A549 (cell line): ENCODE measurements at regions not wholly inside any gene's neighbourhood (a gene's known extent, or its start where the extent isn't known, plus 50 kb on each side); places are given as distances from the start of the nearest gene placed in this dataset.
"Not testable (repeated sequence)": the region's sequence is repeated elsewhere in the genome, so short reads cannot be mapped to it uniquely, and the experiment has no call there.

Experiments
- ATAC-seq, 2 experiments: fragments of 200-7000 bp in 1 of 2; fragments of >200 bp in 1 of 2; cut with Nextera tagmentation in 1 of 2; cut with Tn5 transposase in 1 of 2; 3 replicates each; pipeline versions ENCODE4 v1.8.0 to v1.9.1; 2018 to 2020; ENCODE audit warnings: mild to moderate bottlenecking in 1 of 2, moderate library complexity in 1 of 2
- CTCF ChIA-PET: fragments of 300-600 bp; sonication (Branson Sonifier 250); formaldehyde crosslinking; extraction: SDS; loops from one replicate; lab custom pipeline; 2021; ENCODE audit warnings: antibody characterized with exemption, inconsistent platforms; lab: Yijun Ruan, JAX
- POLR2A ChIA-PET: fragments of 350-600 bp; formaldehyde crosslinking; extraction: SDS; loops from one replicate; lab custom pipeline; 2021; ENCODE audit warnings: antibody characterized with exemption, inconsistent platforms; lab: Yijun Ruan, JAX
- DNase-seq, 2 experiments: peaks; one replicate each; pipeline versions ENCODE4 v3.0.0 to v3.0.0-alpha.2; 2011 to 2016; ENCODE audit warnings: low read depth in 1 of 2, low spot score in 1 of 2
- FAIRE-seq: peaks from 2 replicates; lab custom pipeline; 2011; peaks lifted over from hg19 to GRCh38; lab: Jason Lieb, UNC
- H3K27ac ChIP-seq, 2 experiments: fragments of >200 bp; sonication (Bioruptor Twin); formaldehyde crosslinking; 3 replicates each; pipeline ENCODE4 v1.5.1; 2016 to 2017
- H3K4me1 ChIP-seq: fragments of >200 bp; sonication (Bioruptor Twin); formaldehyde crosslinking; 3 replicates; pipeline ENCODE4 v1.6.1; 2016
- H3K4me2 ChIP-seq: fragments of >200 bp; sonication (Bioruptor Twin); formaldehyde crosslinking; 3 replicates; pipeline ENCODE4 v1.6.1; 2016
- H3K4me3 ChIP-seq: fragments of >200 bp; sonication (Bioruptor Twin); formaldehyde crosslinking; 3 replicates; pipeline ENCODE4 v1.5.1; 2016
- H3K9me3 ChIP-seq: fragments of >200 bp; sonication (Bioruptor Twin); formaldehyde crosslinking; 3 replicates; pipeline ENCODE4 v1.6.1; 2016
- CBX8 ChIP-seq: fragments of 200-600 bp; sonication (generic); IDR thresholded peaks from 2 replicates; pipeline ENCODE4 v1.6.1; 2016
- CHD2 ChIP-seq: fragments of 150-350 bp; IDR thresholded peaks from 2 replicates; pipeline ENCODE4 v1.6.1; 2014; ENCODE audit warnings: low read length; ENCODE audit not compliant: partially characterized antibody
- E2F6 ChIP-seq: IDR thresholded peaks from 2 replicates; pipeline ENCODE4 v1.6.1; 2012; ENCODE audit warnings: low read depth, borderline replicate concordance
- EHF ChIP-seq: fragments of 250-450 bp; sonication (Bioruptor Pico); IDR thresholded peaks from 2 replicates; pipeline ENCODE4 v1.5.0; 2020; ENCODE audit warnings: mild to moderate bottlenecking
- EP300 ChIP-seq, 2 experiments: fragments of >200 bp; sonication (Bioruptor Twin); formaldehyde crosslinking; IDR thresholded peaks; 2 replicates in 1 of 2; 3 replicates in 1 of 2; pipeline ENCODE4 v1.6.1; 2016 to 2017
- ESRRA ChIP-seq: fragments of 150-350 bp; IDR thresholded peaks from 2 replicates; pipeline ENCODE4 v1.6.1; 2014; ENCODE audit warnings: mild to moderate bottlenecking, low read length, borderline replicate concordance
- FOSB ChIP-seq: fragments of 250-450 bp; sonication (Bioruptor Pico); IDR thresholded peaks from 2 replicates; pipeline ENCODE4 v1.5.0; 2020; ENCODE audit warnings: mild to moderate bottlenecking, moderate library complexity
- FOXS1 ChIP-seq: fragments of 250-450 bp; sonication (Bioruptor Pico); IDR thresholded peaks from 2 replicates; pipeline ENCODE4 v1.5.0; 2020; ENCODE audit warnings: mild to moderate bottlenecking, moderate library complexity
- HOXA7 ChIP-seq: fragments of 250-450 bp; sonication (Bioruptor Pico); IDR thresholded peaks from 2 replicates; pipeline ENCODE4 v1.5.0; 2020; ENCODE audit warnings: mild to moderate bottlenecking, moderate library complexity
- JUN ChIP-seq, 2 experiments: fragments of >200 bp; sonication (Bioruptor Twin); formaldehyde crosslinking; IDR thresholded peaks; 2 replicates in 1 of 2; 3 replicates in 1 of 2; pipeline ENCODE4 v1.6.1; 2016 to 2017
- JUNB ChIP-seq: fragments of >200 bp; sonication (Bioruptor Twin); formaldehyde crosslinking; IDR thresholded peaks from 2 replicates; pipeline ENCODE4 v1.6.1; 2016
- KDM5A ChIP-seq: fragments of 200-600 bp; sonication (generic); IDR thresholded peaks from 2 replicates; pipeline ENCODE4 v1.6.1; 2016; ENCODE audit warnings: antibody characterized with exemption, mild to moderate bottlenecking
- MAFK ChIP-seq: fragments of 450-650 bp; IDR thresholded peaks from 2 replicates; pipeline ENCODE4 v1.6.1; 2014; ENCODE audit not compliant: partially characterized antibody
- NFE2L2 ChIP-seq: fragments of 150-350 bp; conservative IDR thresholded peaks from 2 replicates; pipeline ENCODE4 v1.6.1; 2014; ENCODE audit warnings: low read length
- NR3C1 ChIP-seq: fragments of >200 bp; sonication (Bioruptor Twin); formaldehyde crosslinking; IDR thresholded peaks from 3 replicates; pipeline ENCODE4 v1.6.1; 2017
- POLR2A ChIP-seq: IDR thresholded peaks from 2 replicates; pipeline ENCODE4 v1.6.1; 2012; ENCODE audit warnings: mild to moderate bottlenecking, low read length
- POLR2AphosphoS2 ChIP-seq: conservative IDR thresholded peaks from 2 replicates; pipeline ENCODE4 v1.6.1; 2012; ENCODE audit warnings: low read length, improper control_type of control experiment, inconsistent platforms
- RAD21 ChIP-seq, 2 experiments: fragments of >200 bp in 1 of 2; sonication (Bioruptor Twin) in 1 of 2; formaldehyde crosslinking in 1 of 2; IDR thresholded peaks in 1 of 2; conservative IDR thresholded peaks in 1 of 2; 2 replicates in 1 of 2; 3 replicates in 1 of 2; pipeline ENCODE4 v1.6.1; 2012 to 2018; ENCODE audit warnings: inconsistent platforms in 1 of 2
- RCOR1 ChIP-seq: fragments of 150-350 bp; IDR thresholded peaks from 2 replicates; pipeline ENCODE4 v1.6.1; 2014; ENCODE audit warnings: antibody characterized with exemption, low read length, low read depth
- SREBF2 ChIP-seq: fragments of 450-650 bp; IDR thresholded peaks from 2 replicates; pipeline ENCODE4 v1.6.1; 2014; ENCODE audit warnings: mild to moderate bottlenecking, moderate library complexity
- TFCP2L1 ChIP-seq: fragments of 250-450 bp; sonication (Bioruptor Pico); IDR thresholded peaks from 2 replicates; pipeline ENCODE4 v1.5.0; 2021; ENCODE audit warnings: mild to moderate bottlenecking
- TP53 ChIP-seq: fragments of 250-450 bp; sonication (Bioruptor Pico); IDR thresholded peaks from 2 replicates; pipeline ENCODE4 v1.5.0; 2021; ENCODE audit warnings: mild to moderate bottlenecking, moderate library complexity
- ZFP36 ChIP-seq: fragments of 450-650 bp; IDR thresholded peaks from 2 replicates; pipeline ENCODE4 v1.6.1; 2014; ENCODE audit warnings: borderline replicate concordance; ENCODE audit not compliant: partially characterized antibody
- ZSCAN20 ChIP-seq: fragments of 250-450 bp; sonication (Bioruptor Pico); IDR thresholded peaks from 2 replicates; pipeline ENCODE4 v1.8.0; 2022; ENCODE audit warnings: mild to moderate bottlenecking, moderate library complexity
- WGBS: methylation state at CpG from one replicate; pipeline ENCODE4 v1.1.6; 2017; ENCODE audit errors: missing lambda C conversion rate; 5-methylcytosine and 5-hydroxymethylcytosine counted together
- TF ChIP-seq, protein P1 (sequence below): fragments of 450-650 bp; IDR thresholded peaks from 2 replicates; pipeline ENCODE4 v1.6.1; 2014; ENCODE audit warnings: antibody characterized with exemption
- TF ChIP-seq, protein P2 (sequence below): fragments of 250-450 bp; sonication (Bioruptor Pico); IDR thresholded peaks from 2 replicates; pipeline ENCODE4 v1.5.0; 2021; ENCODE audit warnings: mild to moderate bottlenecking, moderate library complexity, borderline replicate concordance
- TF ChIP-seq, protein P3 (sequence below): IDR thresholded peaks from 2 replicates; pipeline ENCODE4 v1.6.1; 2012
- TF ChIP-seq, protein P4 (sequence below): fragments of >200 bp; sonication (Bioruptor Twin); formaldehyde crosslinking; IDR thresholded peaks from 3 replicates; pipeline ENCODE4 v1.5.1; 2016
- TF ChIP-seq, protein P5 (sequence below): fragments of >200 bp; sonication (Bioruptor Twin); formaldehyde crosslinking; IDR thresholded peaks from 2 replicates; pipeline ENCODE4 v1.6.1; 2016

GRCh38 chrX:34338046-34338445 is 205.9 kb upstream of the FAM47A start:
- no peak for DNase-seq
- ATAC-seq = no peak
- no peak overlapping the region for H3K27ac ChIP-seq
- ChIA-PET CTCF (no interaction called here), POLR2A (no interaction called here)
- H3K9me3 ChIP-seq = no peaks in the 10 kb centered on the region
- FAIRE-seq = no peak
- H3K4me3 ChIP-seq = no peak overlapping the region
- H3K4me2 ChIP-seq = no peak overlapping the region
- H3K4me1 ChIP-seq = no peaks in the 10 kb centered on the region
- TF ChIP-seq JUNB (no peak), MAFK (peak; percentile 91)

DNA sequence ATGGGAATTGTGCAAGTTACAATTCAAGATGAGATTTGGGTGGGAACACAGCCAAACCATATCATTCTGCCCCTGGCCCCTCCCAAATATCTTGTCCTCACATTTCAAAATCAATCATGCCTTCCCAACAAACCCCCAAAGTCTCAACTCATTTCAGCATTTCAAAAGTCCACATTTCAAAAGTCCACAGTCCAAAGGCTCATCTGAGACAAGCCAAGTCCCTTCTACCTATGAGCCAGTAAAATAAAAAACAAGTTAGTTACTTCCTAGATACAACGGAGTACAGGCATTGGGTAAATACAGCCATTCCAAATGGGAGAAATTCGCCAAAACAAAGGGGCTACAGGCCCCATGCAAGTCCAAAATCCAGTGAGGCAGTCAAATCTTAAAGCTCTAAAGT is 203.3 kb upstream of the FAM47A start:
- FAIRE-seq, CTCF ChIA-PET, POLR2A ChIA-PET, H3K9me3 ChIP-seq, DNase-seq, H3K4me1 ChIP-seq, H3K4me3 ChIP-seq, H3K27ac ChIP-seq, ATAC-seq, H3K4me2 ChIP-seq: not testable (repeated sequence)
- WGBS = 0% methylated on average over 2 of the region's 2 CpGs

GRCh38 chrX:34332334-34332733 is 200.2 kb upstream of the FAM47A start:
- no peak for ATAC-seq
- Histone ChIP-seq H3K4me3 (no peak overlapping the region), H3K9me3 (no peaks in the 10 kb centered on the region), H3K4me1 (no peaks in the 10 kb centered on the region), H3K27ac (no peak overlapping the region)
- ChIA-PET CTCF (no interaction called here), POLR2A (no interaction called here)
- no peak for FAIRE-seq
- WGBS = 14% methylated on average over 2 of the region's 2 CpGs
- DNase-seq = peak in 1 of 2 experiments; percentile 3
- no peak for TF ChIP-seq KDM5A
- TF ChIP-seq ESRRA = no peak
- TF ChIP-seq TP53 (CRISPR knock-in tag) = no peak
- no peak for TF ChIP-seq NFE2L2
- TF ChIP-seq ZFP36 = no peak
- TF ChIP-seq EHF (CRISPR knock-in tag) = no peak
- no peak for TF ChIP-seq JUN (IDR thresholded peaks at IDR 0.05)
- no peak for TF ChIP-seq FOSB (CRISPR knock-in tag)
- TF ChIP-seq, protein P1, sequence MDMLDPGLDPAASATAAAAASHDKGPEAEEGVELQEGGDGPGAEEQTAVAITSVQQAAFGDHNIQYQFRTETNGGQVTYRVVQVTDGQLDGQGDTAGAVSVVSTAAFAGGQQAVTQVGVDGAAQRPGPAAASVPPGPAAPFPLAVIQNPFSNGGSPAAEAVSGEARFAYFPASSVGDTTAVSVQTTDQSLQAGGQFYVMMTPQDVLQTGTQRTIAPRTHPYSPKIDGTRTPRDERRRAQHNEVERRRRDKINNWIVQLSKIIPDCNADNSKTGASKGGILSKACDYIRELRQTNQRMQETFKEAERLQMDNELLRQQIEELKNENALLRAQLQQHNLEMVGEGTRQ = no peak
- no peak for TF ChIP-seq SREBF2
- no peak for TF ChIP-seq E2F6
- TF ChIP-seq, protein P2, sequence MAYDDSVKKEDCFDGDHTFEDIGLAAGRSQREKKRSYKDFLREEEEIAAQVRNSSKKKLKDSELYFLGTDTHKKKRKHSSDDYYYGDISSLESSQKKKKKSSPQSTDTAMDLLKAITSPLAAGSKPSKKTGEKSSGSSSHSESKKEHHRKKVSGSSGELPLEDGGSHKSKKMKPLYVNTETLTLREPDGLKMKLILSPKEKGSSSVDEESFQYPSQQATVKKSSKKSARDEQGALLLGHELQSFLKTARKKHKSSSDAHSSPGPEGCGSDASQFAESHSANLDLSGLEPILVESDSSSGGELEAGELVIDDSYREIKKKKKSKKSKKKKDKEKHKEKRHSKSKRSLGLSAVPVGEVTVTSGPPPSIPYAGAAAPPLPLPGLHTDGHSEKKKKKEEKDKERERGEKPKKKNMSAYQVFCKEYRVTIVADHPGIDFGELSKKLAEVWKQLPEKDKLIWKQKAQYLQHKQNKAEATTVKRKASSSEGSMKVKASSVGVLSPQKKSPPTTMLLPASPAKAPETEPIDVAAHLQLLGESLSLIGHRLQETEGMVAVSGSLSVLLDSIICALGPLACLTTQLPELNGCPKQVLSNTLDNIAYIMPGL (CRISPR knock-in tag) = no peak
- TF ChIP-seq, all 56 proteins: peak for 0
- no peak overlapping the region for H3K4me2 ChIP-seq

- no peak overlapping the region for H3K4me2 ChIP-seq
- ChIA-PET CTCF (no interaction called here), POLR2A (no interaction called here)
- no peaks in the 10 kb centered on the region for H3K4me1 ChIP-seq
- H3K9me3 ChIP-seq = no peaks in the 10 kb centered on the region
- DNase-seq (no peak), FAIRE-seq (no peak), ATAC-seq (no peak)
- 2% methylated on average over 2 of the region's 2 CpGs for WGBS
- no peak overlapping the region for H3K27ac ChIP-seq
- no peak overlapping the region for H3K4me3 ChIP-seq
- TF ChIP-seq FOXS1 (CRISPR knock-in tag) (no peak), CBX8 (no peak), POLR2A (no peak), ZFP36 (no peak), RAD21 (conservative IDR thresholded peaks at IDR 0.05 in 1 of 2, IDR thresholded peaks at IDR 0.05 in 1 of 2) (no peak), NR3C1 (no peak), KDM5A (no peak), SREBF2 (no peak), ZSCAN20 (CRISPR knock-in tag) (no peak), POLR2AphosphoS2 (no peak), TFCP2L1 (CRISPR knock-in tag) (no peak), EP300 (IDR thresholded peaks at IDR 0.05) (no peak), CHD2 (no peak), HOXA7 (CRISPR knock-in tag) (no peak), RCOR1 (no peak)
- TF ChIP-seq, protein P3, sequence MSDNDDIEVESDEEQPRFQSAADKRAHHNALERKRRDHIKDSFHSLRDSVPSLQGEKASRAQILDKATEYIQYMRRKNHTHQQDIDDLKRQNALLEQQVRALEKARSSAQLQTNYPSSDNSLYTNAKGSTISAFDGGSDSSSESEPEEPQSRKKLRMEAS = no peak
- TF ChIP-seq, protein P4, sequence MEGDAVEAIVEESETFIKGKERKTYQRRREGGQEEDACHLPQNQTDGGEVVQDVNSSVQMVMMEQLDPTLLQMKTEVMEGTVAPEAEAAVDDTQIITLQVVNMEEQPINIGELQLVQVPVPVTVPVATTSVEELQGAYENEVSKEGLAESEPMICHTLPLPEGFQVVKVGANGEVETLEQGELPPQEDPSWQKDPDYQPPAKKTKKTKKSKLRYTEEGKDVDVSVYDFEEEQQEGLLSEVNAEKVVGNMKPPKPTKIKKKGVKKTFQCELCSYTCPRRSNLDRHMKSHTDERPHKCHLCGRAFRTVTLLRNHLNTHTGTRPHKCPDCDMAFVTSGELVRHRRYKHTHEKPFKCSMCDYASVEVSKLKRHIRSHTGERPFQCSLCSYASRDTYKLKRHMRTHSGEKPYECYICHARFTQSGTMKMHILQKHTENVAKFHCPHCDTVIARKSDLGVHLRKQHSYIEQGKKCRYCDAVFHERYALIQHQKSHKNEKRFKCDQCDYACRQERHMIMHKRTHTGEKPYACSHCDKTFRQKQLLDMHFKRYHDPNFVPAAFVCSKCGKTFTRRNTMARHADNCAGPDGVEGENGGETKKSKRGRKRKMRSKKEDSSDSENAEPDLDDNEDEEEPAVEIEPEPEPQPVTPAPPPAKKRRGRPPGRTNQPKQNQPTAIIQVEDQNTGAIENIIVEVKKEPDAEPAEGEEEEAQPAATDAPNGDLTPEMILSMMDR = no peak
- TF ChIP-seq, protein P5, sequence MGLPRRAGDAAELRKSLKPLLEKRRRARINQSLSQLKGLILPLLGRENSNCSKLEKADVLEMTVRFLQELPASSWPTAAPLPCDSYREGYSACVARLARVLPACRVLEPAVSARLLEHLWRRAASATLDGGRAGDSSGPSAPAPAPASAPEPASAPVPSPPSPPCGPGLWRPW = no peak
These were observed 193.3 kb upstream of the FAM47A start for GRCh38 chrX:34325460-34325859.
